Sigmoid colon (tissue), 6 donors: ENCODE measurements at regions not wholly inside any gene's neighbourhood (a gene's known extent, or its start where the extent isn't known, plus 50 kb on each side); places are given as distances from the start of the nearest gene placed in this dataset.

Experiments used
- DNase-seq: peaks from one replicate; pipeline ENCODE4 v3.0.0-alpha.2; 2019
- H3K27ac ChIP-seq, 4 donors: fragments of 200-600 bp; sonication (generic); one replicate each; pipeline ENCODE4 v1.5.1; 2016 to 2019; ENCODE audit warnings: mild to moderate bottlenecking in 1 of 4
- H3K27me3 ChIP-seq, 3 donors: fragments of 200-600 bp; sonication (generic); one replicate each; pipeline ENCODE4 v1.5.1; 2019; ENCODE audit warnings: mild to moderate bottlenecking in 1 of 3
- H3K36me3 ChIP-seq, 4 donors: fragments of 200-600 bp; sonication (generic); one replicate each; pipeline ENCODE4 v1.5.1; 2016 to 2019
- H3K4me1 ChIP-seq, 4 donors: fragments of 200-600 bp; sonication (generic); one replicate each; pipeline ENCODE4 v1.5.1; 2017 to 2019
- H3K4me3 ChIP-seq, 4 donors: fragments of 200-600 bp; sonication (generic); one replicate each; pipeline ENCODE4 v1.5.1; 2017 to 2019; ENCODE audit warnings: mild to moderate bottlenecking in 2 of 4, moderate library complexity in 1 of 4
- H3K9me3 ChIP-seq, 4 donors: fragments of 200-600 bp in 3 of 4; sonication (generic) in 3 of 4; one replicate each; pipeline versions ENCODE4 v1.5.1 to v1.6.1; 2013 to 2019
- EP300 ChIP-seq, 4 donors: sonication (generic); formaldehyde crosslinking; IDR thresholded peaks; one replicate each; pipeline ENCODE4 v1.6.1; 2017; ENCODE audit warnings: antibody characterized with exemption in 4 of 4
- POLR2A ChIP-seq, 2 donors: fragments of 450-650 bp; IDR thresholded peaks; one replicate each; pipeline ENCODE4 v1.6.1; 2016; ENCODE audit warnings: antibody characterized with exemption in 2 of 2, mild to moderate bottlenecking in 2 of 2, moderate library complexity in 2 of 2
- POLR2AphosphoS5 ChIP-seq, 4 donors: sonication (generic); formaldehyde crosslinking; IDR thresholded peaks; one replicate each; pipeline ENCODE4 v1.6.1; 2017; ENCODE audit warnings: antibody characterized with exemption in 4 of 4
- WGBS, 2 donors: extraction: QIAGEN DNeasy Blood & Tissue Kit; methylation state at CpG; one replicate each; pipeline ENCODE4 v1.1.7; 2013; 5-methylcytosine and 5-hydroxymethylcytosine counted together
- intact Hi-C: fragments of 100-400 bp; cut with DNase I; formaldehyde crosslinking; loops from one replicate; pipeline ENCODE4 v1.15.1; 2023
- TF ChIP-seq, protein P1 (sequence below), 4 experiments: fragments of 450-650 bp in 3 of 4; fragments of 200-600 bp in 1 of 4; IDR thresholded peaks; one replicate each; pipeline ENCODE4 v1.5.1; 2016 to 2019; ENCODE audit warnings: antibody characterized with exemption in 4 of 4, mild to moderate bottlenecking in 3 of 4, moderate library complexity in 2 of 4
- donor health status: healthy with polysubstance abuse.
- donor health status: healthy.

DNA sequence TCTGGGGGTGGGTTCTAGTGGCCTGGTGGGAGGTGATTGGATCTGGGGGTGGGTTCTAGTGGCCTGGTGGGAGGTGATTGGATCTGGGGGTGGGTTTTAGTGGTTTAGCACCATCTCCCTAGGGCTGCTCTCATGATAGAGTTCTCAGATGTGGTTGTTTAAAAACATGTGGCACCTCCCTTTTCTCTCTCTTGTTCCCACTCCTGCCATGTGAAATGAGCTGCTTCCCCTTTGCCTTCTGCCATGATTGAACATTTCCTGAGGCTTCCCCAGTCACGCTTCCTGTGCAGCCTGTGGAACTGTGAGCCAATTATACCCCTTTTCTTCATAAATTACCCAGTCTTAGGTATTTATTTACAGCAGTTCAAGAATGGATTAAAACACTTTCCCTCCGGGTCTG, 327.3 kb upstream of the AJAP1 start:
- intact Hi-C loops, result no loop called here
- DNase-seq, result no peak
- no peak overlapping the region for H3K4me3 ChIP-seq
- no peaks in the 10 kb centered on the region for H3K36me3 ChIP-seq
- no peaks in the 10 kb centered on the region for H3K27me3 ChIP-seq
- no peak overlapping the region for H3K27ac ChIP-seq
- no peaks in the 10 kb centered on the region for H3K4me1 ChIP-seq
- no peaks in the 10 kb centered on the region for H3K9me3 ChIP-seq
- TF ChIP-seq POLR2AphosphoS5 (IDR thresholded peaks at IDR 0.05) (no peak), EP300 (IDR thresholded peaks at IDR 0.05) (no peak), POLR2A (IDR thresholded peaks at IDR 0.05) (no peak)
- TF ChIP-seq, protein P1, sequence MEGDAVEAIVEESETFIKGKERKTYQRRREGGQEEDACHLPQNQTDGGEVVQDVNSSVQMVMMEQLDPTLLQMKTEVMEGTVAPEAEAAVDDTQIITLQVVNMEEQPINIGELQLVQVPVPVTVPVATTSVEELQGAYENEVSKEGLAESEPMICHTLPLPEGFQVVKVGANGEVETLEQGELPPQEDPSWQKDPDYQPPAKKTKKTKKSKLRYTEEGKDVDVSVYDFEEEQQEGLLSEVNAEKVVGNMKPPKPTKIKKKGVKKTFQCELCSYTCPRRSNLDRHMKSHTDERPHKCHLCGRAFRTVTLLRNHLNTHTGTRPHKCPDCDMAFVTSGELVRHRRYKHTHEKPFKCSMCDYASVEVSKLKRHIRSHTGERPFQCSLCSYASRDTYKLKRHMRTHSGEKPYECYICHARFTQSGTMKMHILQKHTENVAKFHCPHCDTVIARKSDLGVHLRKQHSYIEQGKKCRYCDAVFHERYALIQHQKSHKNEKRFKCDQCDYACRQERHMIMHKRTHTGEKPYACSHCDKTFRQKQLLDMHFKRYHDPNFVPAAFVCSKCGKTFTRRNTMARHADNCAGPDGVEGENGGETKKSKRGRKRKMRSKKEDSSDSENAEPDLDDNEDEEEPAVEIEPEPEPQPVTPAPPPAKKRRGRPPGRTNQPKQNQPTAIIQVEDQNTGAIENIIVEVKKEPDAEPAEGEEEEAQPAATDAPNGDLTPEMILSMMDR (IDR thresholded peaks at IDR 0.05), result no peak
- WGBS, 2 donors, result 57 to 80% methylated on average over 2 of the region's 2 CpGs

DNA sequence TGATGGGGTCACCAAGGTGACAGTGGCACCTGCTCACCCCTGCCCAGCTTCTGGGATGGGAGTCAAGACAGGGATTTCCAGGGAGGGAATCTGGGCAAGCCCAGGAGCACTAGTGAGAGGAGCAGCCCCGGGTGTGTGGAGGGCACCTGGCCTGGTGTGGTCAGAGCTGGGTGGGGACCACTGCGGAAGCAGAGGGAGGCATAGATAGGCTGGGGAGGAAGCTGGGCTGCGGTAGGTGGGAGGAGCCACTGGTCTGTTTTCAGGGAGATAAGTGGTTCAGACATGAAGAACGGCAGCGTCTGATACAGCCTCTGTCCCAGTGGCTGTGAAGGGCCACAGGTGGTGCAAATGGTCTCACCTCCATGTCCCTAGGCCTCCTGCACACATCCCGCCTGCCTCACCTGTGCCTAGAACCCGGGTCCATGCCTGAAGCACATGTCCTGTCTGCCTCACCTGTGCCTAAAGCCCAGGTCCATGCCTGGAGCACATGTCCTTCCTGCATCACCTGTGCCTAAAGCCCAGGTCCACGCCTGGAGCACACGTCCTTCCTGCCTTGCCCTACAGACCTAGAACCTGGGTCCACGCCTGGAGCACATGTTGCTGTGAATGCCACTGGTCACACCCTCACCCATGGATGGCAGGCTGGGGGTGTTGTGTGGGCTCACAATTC, 325.9 kb upstream of the AJAP1 start:
- WGBS, 2 donors, result 64 to 78% methylated on average over 10 of the region's 10 CpGs
- Histone ChIP-seq H3K4me3 (no peak overlapping the region), H3K36me3 (no peaks in the 10 kb centered on the region), H3K9me3 (no peaks in the 10 kb centered on the region), H3K27me3 (peaks cover 0 to 2% (median 0%) of the 10 kb centered on the region in 3 donors), H3K4me1 (no peaks in the 10 kb centered on the region), H3K27ac (no peak overlapping the region)
- intact Hi-C loops, result no loop called here
- TF ChIP-seq EP300 (IDR thresholded peaks at IDR 0.05) (no peak), POLR2A (IDR thresholded peaks at IDR 0.05) (no peak), POLR2AphosphoS5 (IDR thresholded peaks at IDR 0.05) (no peak)
- TF ChIP-seq, protein P1 (IDR thresholded peaks at IDR 0.05), result no peak
- DNase-seq, result no peak

DNA sequence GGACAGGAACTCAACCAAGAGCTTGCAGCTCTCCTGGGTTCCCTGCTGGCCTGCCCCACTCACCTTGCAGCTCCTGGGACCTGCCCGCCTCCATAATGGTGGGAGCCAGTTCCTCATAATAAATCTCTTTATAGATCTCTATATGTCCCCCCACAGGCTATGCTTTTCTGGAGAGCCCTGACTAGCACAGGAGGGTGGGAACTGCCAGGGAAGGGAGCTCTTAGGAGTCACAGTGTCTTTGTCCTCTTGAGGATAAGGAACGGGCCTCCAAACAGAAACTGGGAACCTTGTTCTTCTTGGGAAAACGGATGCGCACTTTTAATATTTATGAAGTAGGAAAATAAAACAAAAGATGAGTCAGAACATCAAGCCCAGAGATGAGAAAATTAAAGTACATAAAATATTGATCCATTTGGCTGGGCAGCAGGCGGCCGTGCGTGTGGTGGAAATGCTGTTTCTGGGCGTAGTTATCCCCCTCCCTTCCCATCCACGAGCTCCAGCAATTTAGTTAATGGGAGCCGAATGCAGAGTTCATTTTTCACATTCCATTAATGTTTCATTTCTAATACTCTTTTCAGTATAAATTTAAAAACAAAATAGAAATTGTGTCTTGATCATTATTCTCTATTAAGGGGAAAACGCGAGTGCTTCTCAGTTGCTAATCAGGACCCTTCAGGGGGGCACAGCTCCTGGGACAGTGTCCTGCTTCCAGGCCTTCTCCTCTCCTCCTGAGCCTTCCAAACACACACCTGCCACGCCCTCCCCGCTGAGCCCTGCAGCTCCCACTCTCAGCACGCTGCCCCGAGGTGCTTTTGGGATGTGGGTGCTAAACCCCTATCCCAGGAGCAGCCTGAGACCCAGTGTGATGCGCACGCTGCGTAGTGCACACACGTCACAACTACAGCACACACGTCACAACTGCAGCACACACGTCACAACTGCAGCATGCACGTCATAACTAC, 323.3 kb upstream of the AJAP1 start:
- peaks cover 0 to 17% (median 0%) of the 10 kb centered on the region in 3 donors for H3K27me3 ChIP-seq
- TF ChIP-seq POLR2A (IDR thresholded peaks at IDR 0.05) (no peak), POLR2AphosphoS5 (IDR thresholded peaks at IDR 0.05) (no peak), EP300 (IDR thresholded peaks at IDR 0.05) (no peak)
- TF ChIP-seq, protein P1 (IDR thresholded peaks at IDR 0.05), result no peak
- intact Hi-C loops, result no loop called here
- WGBS, 2 donors, result 77 to 87% methylated on average over 23 of the region's 23 CpGs
- no peak for DNase-seq
- no peak overlapping the region for H3K4me3 ChIP-seq
- H3K4me1 ChIP-seq, result no peaks in the 10 kb centered on the region
- peaks cover 0 to 5% (median 0%) of the 10 kb centered on the region in 4 donors for H3K9me3 ChIP-seq
- H3K36me3 ChIP-seq, result no peaks in the 10 kb centered on the region
- H3K27ac ChIP-seq, result no peak overlapping the region

DNA sequence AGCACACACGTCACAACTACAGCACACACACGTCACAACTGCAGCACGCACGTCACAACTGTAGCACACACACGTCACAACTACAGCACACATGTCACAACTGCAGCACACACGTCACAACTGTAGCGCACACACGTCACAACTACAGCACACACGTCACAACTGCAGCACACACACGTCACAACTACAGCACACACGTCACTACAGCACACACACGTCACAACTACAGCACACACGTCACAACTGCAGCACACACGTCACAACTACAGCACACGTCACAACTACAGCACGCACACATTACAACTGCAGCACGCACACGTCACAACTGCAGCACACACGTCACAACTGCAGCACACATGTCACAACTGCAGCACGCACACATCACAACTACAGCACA, 322.6 kb upstream of the AJAP1 start:
- intact Hi-C loops, result no loop called here
- Histone ChIP-seq H3K36me3 (no peaks in the 10 kb centered on the region), H3K4me3 (no peak overlapping the region), H3K9me3 (peaks cover 0 to 5% (median 0%) of the 10 kb centered on the region in 4 donors), H3K27ac (no peak overlapping the region), H3K27me3 (peaks cover 0 to 17% (median 0%) of the 10 kb centered on the region in 3 donors), H3K4me1 (no peaks in the 10 kb centered on the region)
- no peak for DNase-seq
- TF ChIP-seq POLR2AphosphoS5 (IDR thresholded peaks at IDR 0.05) (no peak), EP300 (IDR thresholded peaks at IDR 0.05) (no peak), POLR2A (IDR thresholded peaks at IDR 0.05) (no peak)
- TF ChIP-seq, protein P1 (IDR thresholded peaks at IDR 0.05), result no peak
- WGBS, 2 donors, result 92 to 95% methylated on average over 20 of the region's 20 CpGs
